ENCODE measurements at regions not wholly inside any gene's neighbourhood (a gene's known extent, or its start where the extent isn't known, plus 50 kb on each side); places are given as distances from the start of the nearest gene placed in this dataset.

- Mint-ChIP-seq H3K9me3 (peaks cover 54% of the 10 kb centered on the region), H3K4me3 (no peak overlapping the region), H3K4me1 (no peaks in the 10 kb centered on the region), H3K36me3 (peaks cover 52% of the 10 kb centered on the region), H3K27me3 (ENCODE audit: low read depth) (peaks cover 5% of the 10 kb centered on the region), H3K27ac (no peak overlapping the region)
- ATAC-seq (no peak), DNase-seq (ENCODE audit: low spot score) (no peak)
- CTCF ChIA-PET: no interaction called here
- POLR2A ChIA-PET: no interaction called here
- TF ChIP-seq MYBL2 (CRISPR knock-in tag; IDR thresholded peaks at IDR 0.05) (no peak), TCF7 (CRISPR knock-in tag; IDR thresholded peaks at IDR 0.05; ENCODE audit: low read depth) (no peak), ETV6 (CRISPR knock-in tag; IDR thresholded peaks at IDR 0.05) (no peak), NR3C1 (CRISPR knock-in tag; conservative IDR thresholded peaks at IDR 0.05; ENCODE audit: low read depth) (no peak), FOXJ3 (CRISPR knock-in tag; IDR thresholded peaks at IDR 0.05; ENCODE audit: borderline replicate concordance) (no peak), ZBTB21 (CRISPR knock-in tag; IDR thresholded peaks at IDR 0.05; ENCODE audit: borderline replicate concordance) (no peak), PRRX2 (CRISPR knock-in tag; IDR thresholded peaks at IDR 0.05) (no peak), ATF1 (CRISPR knock-in tag; IDR thresholded peaks at IDR 0.05) (no peak), SMAD3 (CRISPR knock-in tag; IDR thresholded peaks at IDR 0.05; ENCODE audit: borderline replicate concordance) (no peak), NFATC4 (CRISPR knock-in tag; IDR thresholded peaks at IDR 0.05) (no peak), FOXP4 (CRISPR knock-in tag; IDR thresholded peaks at IDR 0.05) (no peak), ERG (CRISPR knock-in tag; IDR thresholded peaks at IDR 0.05) (no peak), TP53 (CRISPR knock-in tag; IDR thresholded peaks at IDR 0.05) (no peak), JAZF1 (CRISPR knock-in tag; IDR thresholded peaks at IDR 0.05) (no peak), MXD4 (CRISPR knock-in tag; IDR thresholded peaks at IDR 0.05; ENCODE audit: borderline replicate concordance) (no peak), E2F4 (CRISPR knock-in tag; IDR thresholded peaks at IDR 0.05; ENCODE audit: borderline replicate concordance, low read depth) (no peak), CREB1 (CRISPR knock-in tag; IDR thresholded peaks at IDR 0.05) (no peak), ZNF423 (CRISPR knock-in tag; IDR thresholded peaks at IDR 0.05) (no peak)
These were observed 355.1 kb downstream of the AJAP1 start for GRCh38 chr1:5009376-5010065.

GRCh38 chr1:5005171-5005570, 350.8 kb downstream of the AJAP1 start:
- Mint-ChIP-seq H3K27me3 (ENCODE audit: low read depth) (peaks cover 12% of the 10 kb centered on the region), H3K9me3 (peaks cover 68% of the 10 kb centered on the region), H3K4me3 (no peak overlapping the region), H3K27ac (no peak overlapping the region), H3K4me1 (no peaks in the 10 kb centered on the region), H3K36me3 (peaks cover 63% of the 10 kb centered on the region)
- ChIA-PET POLR2A (no interaction called here), CTCF (no interaction called here)
- no peak for TF ChIP-seq NFE2L1 (CRISPR knock-in tag; IDR thresholded peaks at IDR 0.05)
- no peak for TF ChIP-seq ETV6 (CRISPR knock-in tag; IDR thresholded peaks at IDR 0.05)
- TF ChIP-seq IRF2 (CRISPR knock-in tag; IDR thresholded peaks at IDR 0.05; ENCODE audit: borderline replicate concordance, low read depth): no peak
- no peak for TF ChIP-seq KAT7 (CRISPR knock-in tag; IDR thresholded peaks at IDR 0.05; ENCODE audit: borderline replicate concordance)
- TF ChIP-seq ZMAT4 (CRISPR knock-in tag; IDR thresholded peaks at IDR 0.05): no peak
- TF ChIP-seq E2F5 (CRISPR knock-in tag; IDR thresholded peaks at IDR 0.05): no peak
- no peak for TF ChIP-seq FOXK1 (CRISPR knock-in tag; IDR thresholded peaks at IDR 0.05)
- no peak for TF ChIP-seq EMX1 (CRISPR knock-in tag; IDR thresholded peaks at IDR 0.05)
- TF ChIP-seq SOX15 (CRISPR knock-in tag; IDR thresholded peaks at IDR 0.05): no peak
- DNase-seq (ENCODE audit: low spot score) (no peak), ATAC-seq (no peak)

Data from WTC11 (cell line).